ENCODE measurements at regions not wholly inside any gene's neighbourhood (a gene's known extent, or its start where the extent isn't known, plus 50 kb on each side); places are given as distances from the start of the nearest gene placed in this dataset.

- Mint-ChIP-seq H3K27me3 (ENCODE audit: unreplicated experiment) (no peaks in the 10 kb centered on the region), H3K4me1 (ENCODE audit: low read depth, unreplicated experiment) (no peaks in the 10 kb centered on the region), H3K27ac (ENCODE audit: unreplicated experiment) (no peak overlapping the region), H3K4me3 (ENCODE audit: low read depth, unreplicated experiment) (no peak overlapping the region), H3K36me3 (ENCODE audit: insufficient read depth, unreplicated experiment) (no peaks in the 10 kb centered on the region), H3K9me3 (ENCODE audit: low read depth, unreplicated experiment) (peaks cover 3% of the 10 kb centered on the region)
- no peak for DNase-seq
- TF ChIP-seq CTCF (IDR thresholded peaks at IDR 0.05; ENCODE audit: unreplicated experiment) = no peak
- no TSS peak for BruUV-seq (replicated peaks)
- intact Hi-C loops (cut with micrococcal nuclease; ENCODE audit: unreplicated experiment) = no loop called here
- CTCF ChIA-PET = no interaction called here
Measured at GRCh38 chr4:153997516-153997915, 208.6 kb upstream of the SFRP2 start.

- no peaks in the 10 kb centered on the region for H3K27me3 Mint-ChIP-seq (ENCODE audit: unreplicated experiment)
- CTCF ChIA-PET = no interaction called here
- no peak for TF ChIP-seq CTCF (IDR thresholded peaks at IDR 0.05; ENCODE audit: unreplicated experiment)
- H3K9me3 Mint-ChIP-seq (ENCODE audit: low read depth, unreplicated experiment) = peaks cover 6% of the 10 kb centered on the region
- intact Hi-C loops (cut with micrococcal nuclease; ENCODE audit: unreplicated experiment) = no loop called here
- DNase-seq = no peak
- H3K4me1 Mint-ChIP-seq (ENCODE audit: low read depth, unreplicated experiment) = peaks cover 8% of the 10 kb centered on the region
- no peak overlapping the region for H3K27ac Mint-ChIP-seq (ENCODE audit: unreplicated experiment)
- no peaks in the 10 kb centered on the region for H3K36me3 Mint-ChIP-seq (ENCODE audit: insufficient read depth, unreplicated experiment)
- no TSS peak for BruUV-seq (replicated peaks)
- no peak overlapping the region for H3K4me3 Mint-ChIP-seq (ENCODE audit: low read depth, unreplicated experiment)
Measured at GRCh38 chr4:153989505-153989904, 200.6 kb upstream of the SFRP2 start.

- Mint-ChIP-seq H3K9me3 (ENCODE audit: low read depth, unreplicated experiment) (peaks cover 6% of the 10 kb centered on the region), H3K4me3 (ENCODE audit: low read depth, unreplicated experiment) (no peak overlapping the region), H3K36me3 (ENCODE audit: insufficient read depth, unreplicated experiment) (peaks cover 4% of the 10 kb centered on the region), H3K27me3 (ENCODE audit: unreplicated experiment) (no peaks in the 10 kb centered on the region), H3K27ac (ENCODE audit: unreplicated experiment) (no peak overlapping the region), H3K4me1 (ENCODE audit: low read depth, unreplicated experiment) (peaks cover 8% of the 10 kb centered on the region)
- CTCF ChIA-PET = no interaction called here
- TF ChIP-seq CTCF (IDR thresholded peaks at IDR 0.05; ENCODE audit: unreplicated experiment) = no peak
- BruUV-seq (replicated peaks) = no TSS peak
- intact Hi-C loops (cut with micrococcal nuclease; ENCODE audit: unreplicated experiment) = no loop called here
- no peak for DNase-seq
Measured at GRCh38 chr4:153988492-153989363, 199.8 kb upstream of the SFRP2 start.

- no TSS peak for BruUV-seq (replicated peaks)
- DNase-seq = no peak
- TF ChIP-seq CTCF (IDR thresholded peaks at IDR 0.05; ENCODE audit: unreplicated experiment) = no peak
- Mint-ChIP-seq H3K36me3 (ENCODE audit: insufficient read depth, unreplicated experiment) (peaks cover 4% of the 10 kb centered on the region), H3K27me3 (ENCODE audit: unreplicated experiment) (no peaks in the 10 kb centered on the region), H3K4me1 (ENCODE audit: low read depth, unreplicated experiment) (peaks cover 8% of the 10 kb centered on the region), H3K27ac (ENCODE audit: unreplicated experiment) (no peak overlapping the region), H3K9me3 (ENCODE audit: low read depth, unreplicated experiment) (peaks cover 9% of the 10 kb centered on the region), H3K4me3 (ENCODE audit: low read depth, unreplicated experiment) (no peak overlapping the region)
- CTCF ChIA-PET = interaction anchor here (0.7 kb wide), 1 partner anchor 1489 kb away, joined by 3 read pairs; no protein-coding TSS in a partner anchor
- intact Hi-C loops (cut with micrococcal nuclease; ENCODE audit: unreplicated experiment) = no loop called here
Measured at GRCh38 chr4:153987291-153987690, 198.4 kb upstream of the SFRP2 start.
